ENCODE measurements at regions not wholly inside any gene's neighbourhood (a gene's known extent, or its start where the extent isn't known, plus 50 kb on each side); places are given as distances from the start of the nearest gene placed in this dataset.

GRCh38 chr2:88834376-88834775 is 142.9 kb downstream of the RPIA start:
- H2AFZ ChIP-seq (ENCODE audit: insufficient read depth, low read depth, low read length, poor library complexity, severe bottlenecking): no peak overlapping the region
- H3K9me3 Mint-ChIP-seq: no peaks in the 10 kb centered on the region
- intact Hi-C loops (cut with micrococcal nuclease): no loop called here
- TF ChIP-seq, protein P1, sequence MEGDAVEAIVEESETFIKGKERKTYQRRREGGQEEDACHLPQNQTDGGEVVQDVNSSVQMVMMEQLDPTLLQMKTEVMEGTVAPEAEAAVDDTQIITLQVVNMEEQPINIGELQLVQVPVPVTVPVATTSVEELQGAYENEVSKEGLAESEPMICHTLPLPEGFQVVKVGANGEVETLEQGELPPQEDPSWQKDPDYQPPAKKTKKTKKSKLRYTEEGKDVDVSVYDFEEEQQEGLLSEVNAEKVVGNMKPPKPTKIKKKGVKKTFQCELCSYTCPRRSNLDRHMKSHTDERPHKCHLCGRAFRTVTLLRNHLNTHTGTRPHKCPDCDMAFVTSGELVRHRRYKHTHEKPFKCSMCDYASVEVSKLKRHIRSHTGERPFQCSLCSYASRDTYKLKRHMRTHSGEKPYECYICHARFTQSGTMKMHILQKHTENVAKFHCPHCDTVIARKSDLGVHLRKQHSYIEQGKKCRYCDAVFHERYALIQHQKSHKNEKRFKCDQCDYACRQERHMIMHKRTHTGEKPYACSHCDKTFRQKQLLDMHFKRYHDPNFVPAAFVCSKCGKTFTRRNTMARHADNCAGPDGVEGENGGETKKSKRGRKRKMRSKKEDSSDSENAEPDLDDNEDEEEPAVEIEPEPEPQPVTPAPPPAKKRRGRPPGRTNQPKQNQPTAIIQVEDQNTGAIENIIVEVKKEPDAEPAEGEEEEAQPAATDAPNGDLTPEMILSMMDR (IDR thresholded peaks at IDR 0.05): no peak
- H3K27ac Mint-ChIP-seq: no peak overlapping the region
- no peaks in the 10 kb centered on the region for H3K36me3 ChIP-seq (replicated peaks in 1 of 2; ENCODE audit: control insufficient read depth in 1 of 2, insufficient read depth in 2 of 2, low read length in 2 of 2)
- no peak overlapping the region for H3K9ac ChIP-seq (ENCODE audit: insufficient read depth, low read length, poor library complexity, severe bottlenecking)
- no peak overlapping the region for H3K4me3 Mint-ChIP-seq
- no peaks in the 10 kb centered on the region for H4K20me1 ChIP-seq (ENCODE audit: insufficient read depth, low read length)
- no peak overlapping the region for H3K4me3 ChIP-seq (replicated peaks in 1 of 3; ENCODE audit: low read depth in 2 of 3, low read length in 3 of 3)
- no peak for DNase-seq
- H3K4me2 ChIP-seq (replicated peaks; ENCODE audit: extremely low read depth, low read length, poor library complexity, severe bottlenecking): no peak overlapping the region
- no peaks in the 10 kb centered on the region for H3K27me3 ChIP-seq (ENCODE audit: control insufficient read depth in 2 of 2, insufficient read depth in 2 of 2, low read length in 2 of 2)
- no peak overlapping the region for H3K27ac ChIP-seq (ENCODE audit: low read depth in 1 of 2, low read length in 2 of 2)
- H3K27me3 Mint-ChIP-seq (ENCODE audit: low read depth in 3 of 3): peaks cover 0 to 2% (median 2%) of the 10 kb centered on the region in 3 donors
- H3K4me1 Mint-ChIP-seq: peaks cover 10% of the 10 kb centered on the region
- H3K79me2 ChIP-seq (ENCODE audit: insufficient read depth, low read length): no peaks in the 10 kb centered on the region
- H3K36me3 Mint-ChIP-seq: no peaks in the 10 kb centered on the region
- peaks cover 4 to 5% of the 10 kb centered on the region in 2 donors for H3K4me1 ChIP-seq (ENCODE audit: control insufficient read depth in 1 of 2, insufficient read depth in 2 of 2, low read length in 2 of 2)
- H3K9me3 ChIP-seq (replicated peaks in 1 of 2; ENCODE audit: control insufficient read depth in 1 of 2, insufficient read depth in 1 of 2, low read length in 2 of 2): no peaks in the 10 kb centered on the region

DNA sequence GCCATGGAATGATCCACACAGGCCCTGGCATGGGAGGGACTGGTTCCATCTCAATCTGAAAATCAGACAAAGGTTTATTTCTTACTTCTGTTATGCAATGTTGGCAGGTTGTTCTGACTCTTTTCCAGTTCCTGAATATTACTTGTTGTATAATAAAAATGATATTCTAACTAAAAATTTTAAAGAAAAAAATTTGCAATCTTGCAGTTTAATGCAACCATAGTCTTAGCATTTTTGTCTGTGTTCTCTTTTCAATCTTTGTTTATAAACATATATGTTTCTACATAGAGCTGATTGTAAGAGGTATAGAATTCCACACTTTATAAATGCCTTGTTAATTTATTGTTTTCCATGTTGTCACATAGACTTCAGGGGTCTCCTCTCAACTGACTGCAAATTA is 143.4 kb downstream of the RPIA start:
- peaks cover 8 to 10% of the 10 kb centered on the region in 2 donors for H3K4me1 ChIP-seq (ENCODE audit: control insufficient read depth in 1 of 2, insufficient read depth in 2 of 2, low read length in 2 of 2)
- Mint-ChIP-seq H3K4me3 (no peak overlapping the region), H3K9me3 (no peaks in the 10 kb centered on the region), H3K4me1 (peaks cover 15% of the 10 kb centered on the region), H3K27ac (no peak overlapping the region), H3K36me3 (no peaks in the 10 kb centered on the region), H3K27me3 (ENCODE audit: low read depth in 3 of 3) (peaks cover 0 to 2% (median 2%) of the 10 kb centered on the region in 3 donors)
- H3K27ac ChIP-seq (ENCODE audit: low read depth in 1 of 2, low read length in 2 of 2): no peak overlapping the region
- H3K27me3 ChIP-seq (ENCODE audit: control insufficient read depth in 2 of 2, insufficient read depth in 2 of 2, low read length in 2 of 2): no peaks in the 10 kb centered on the region
- no peaks in the 10 kb centered on the region for H3K9me3 ChIP-seq (replicated peaks in 1 of 2; ENCODE audit: control insufficient read depth in 1 of 2, insufficient read depth in 1 of 2, low read length in 2 of 2)
- H3K4me3 ChIP-seq (replicated peaks in 1 of 3; ENCODE audit: low read depth in 2 of 3, low read length in 3 of 3): no peak overlapping the region
- DNase-seq: no peak
- TF ChIP-seq, protein P1 (IDR thresholded peaks at IDR 0.05): no peak
- H2AFZ ChIP-seq (ENCODE audit: insufficient read depth, low read depth, low read length, poor library complexity, severe bottlenecking): no peak overlapping the region
- H3K79me2 ChIP-seq (ENCODE audit: insufficient read depth, low read length): no peaks in the 10 kb centered on the region
- no peak overlapping the region for H3K4me2 ChIP-seq (replicated peaks; ENCODE audit: extremely low read depth, low read length, poor library complexity, severe bottlenecking)
- no peaks in the 10 kb centered on the region for H4K20me1 ChIP-seq (ENCODE audit: insufficient read depth, low read length)
- no peak overlapping the region for H3K9ac ChIP-seq (ENCODE audit: insufficient read depth, low read length, poor library complexity, severe bottlenecking)
- intact Hi-C loops (cut with micrococcal nuclease): no loop called here
- H3K36me3 ChIP-seq (replicated peaks in 1 of 2; ENCODE audit: control insufficient read depth in 1 of 2, insufficient read depth in 2 of 2, low read length in 2 of 2): no peaks in the 10 kb centered on the region

Measured in CD14-positive monocyte (primary cell).